ENCODE measurements at regions not wholly inside any gene's neighbourhood (a gene's known extent, or its start where the extent isn't known, plus 50 kb on each side); places are given as distances from the start of the nearest gene placed in this dataset.
"Not testable (repeated sequence)": the region's sequence is repeated elsewhere in the genome, so short reads cannot be mapped to it uniquely, and the experiment has no call there.

- DNase-seq (ENCODE audit: low read depth in 3 of 3): no peak
Measured at GRCh38 chr5:72596956-72597355, 89.7 kb upstream of the ZNF366 start.

DNA sequence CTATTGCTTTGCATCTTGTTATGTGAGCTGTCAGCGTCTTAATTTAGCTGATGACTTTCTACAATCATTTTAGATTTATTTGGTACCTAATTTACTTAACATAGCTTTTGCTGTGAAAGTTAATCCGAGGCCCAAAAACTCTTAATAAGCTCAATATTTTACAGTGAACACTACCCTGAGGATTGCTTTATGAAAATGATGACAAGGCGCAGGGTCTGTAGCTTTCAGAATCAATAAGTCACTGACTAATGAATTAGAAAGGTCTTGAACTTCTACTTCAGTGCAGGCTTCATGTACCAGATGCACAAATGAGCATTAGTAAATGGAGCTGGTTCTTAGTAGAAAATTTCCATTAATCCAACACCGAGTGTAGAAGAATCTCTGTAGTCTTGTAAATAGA is 81.4 kb upstream of the ZNF366 start:
- DNase-seq (ENCODE audit: low read depth in 3 of 3): no peak

GRCh38 chr5:72587661-72588308 is 80.6 kb upstream of the ZNF366 start:
- DNase-seq (ENCODE audit: low read depth in 3 of 3): no peak

- no peak for DNase-seq (ENCODE audit: low read depth in 3 of 3)
Measured at GRCh38 chr5:72586788-72587530, 79.7 kb upstream of the ZNF366 start.

GRCh38 chr5:72584466-72584865 is 77.3 kb upstream of the ZNF366 start:
- DNase-seq (ENCODE audit: low read depth in 3 of 3): no peak

- DNase-seq (ENCODE audit: low read depth in 3 of 3): not testable (repeated sequence)
Measured at GRCh38 chr5:72579290-72579689, 72.1 kb upstream of the ZNF366 start.

GRCh38 chr5:72572236-72572765 is 65.1 kb upstream of the ZNF366 start:
- no peak for DNase-seq (ENCODE audit: low read depth in 3 of 3)

- DNase-seq (ENCODE audit: low read depth in 3 of 3): no peak
Measured at GRCh38 chr5:72569408-72569944, 62.3 kb upstream of the ZNF366 start.

DNA sequence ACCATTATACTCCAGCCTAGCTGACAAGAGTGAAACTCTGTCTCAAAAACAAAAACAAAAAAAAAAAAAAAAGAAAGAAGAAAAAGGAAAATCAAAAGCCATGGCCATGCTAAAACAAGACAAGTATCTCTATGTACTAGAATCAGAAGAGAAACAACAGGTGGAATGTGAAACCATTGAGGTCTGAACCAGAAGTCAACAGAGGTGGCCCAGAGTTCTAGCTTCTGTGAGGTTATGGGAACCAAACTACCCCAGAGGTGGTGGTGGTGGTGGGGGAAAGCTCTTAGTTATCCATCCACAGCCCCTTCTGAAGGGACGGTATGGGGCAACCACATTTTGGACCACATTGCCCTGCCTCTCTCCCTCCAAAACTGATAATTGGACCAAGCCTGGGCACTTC is 59.5 kb upstream of the ZNF366 start:
- no peak for DNase-seq (ENCODE audit: low read depth in 3 of 3)

DNA sequence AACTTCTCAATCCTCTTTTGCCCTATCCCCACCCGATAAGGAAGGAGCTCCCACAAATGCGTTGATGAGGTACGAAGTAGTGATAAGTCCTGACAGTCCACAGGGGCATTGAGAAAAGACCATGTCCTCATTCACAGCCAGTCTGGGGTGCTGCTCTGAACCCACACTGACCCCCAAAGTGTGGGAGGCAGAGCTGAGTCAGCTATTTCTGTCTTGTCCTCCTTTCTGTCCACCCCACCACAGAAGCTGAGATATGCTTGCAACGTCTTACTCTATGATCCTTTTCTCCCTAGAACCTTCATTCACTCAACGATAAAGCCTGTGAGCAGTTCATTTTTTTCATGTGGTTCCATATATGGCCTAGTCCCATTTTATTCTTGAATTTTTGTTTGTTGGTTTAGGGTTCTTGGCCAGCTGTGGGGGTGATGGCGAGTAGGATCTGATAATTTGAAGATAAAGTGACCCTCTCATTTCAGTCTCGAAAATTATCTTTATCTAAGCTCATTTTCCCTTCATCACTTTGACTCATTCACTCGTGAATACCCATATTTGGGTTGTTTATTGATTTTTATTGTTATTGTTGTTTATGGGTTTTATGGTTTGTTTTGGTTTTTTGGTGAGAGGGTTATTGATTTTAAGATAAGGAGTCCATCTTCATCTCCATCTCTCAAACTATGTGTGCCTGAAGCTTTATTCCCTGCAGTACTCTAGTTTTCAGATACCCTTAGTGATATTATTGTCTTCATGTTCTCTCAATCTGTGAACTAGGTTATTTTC is 58.5 kb upstream of the ZNF366 start:
- DNase-seq (ENCODE audit: low read depth in 3 of 3): no peak

GRCh38 chr5:72562717-72563116 is 55.5 kb upstream of the ZNF366 start:
- no peak for DNase-seq (ENCODE audit: low read depth in 3 of 3)

DNA sequence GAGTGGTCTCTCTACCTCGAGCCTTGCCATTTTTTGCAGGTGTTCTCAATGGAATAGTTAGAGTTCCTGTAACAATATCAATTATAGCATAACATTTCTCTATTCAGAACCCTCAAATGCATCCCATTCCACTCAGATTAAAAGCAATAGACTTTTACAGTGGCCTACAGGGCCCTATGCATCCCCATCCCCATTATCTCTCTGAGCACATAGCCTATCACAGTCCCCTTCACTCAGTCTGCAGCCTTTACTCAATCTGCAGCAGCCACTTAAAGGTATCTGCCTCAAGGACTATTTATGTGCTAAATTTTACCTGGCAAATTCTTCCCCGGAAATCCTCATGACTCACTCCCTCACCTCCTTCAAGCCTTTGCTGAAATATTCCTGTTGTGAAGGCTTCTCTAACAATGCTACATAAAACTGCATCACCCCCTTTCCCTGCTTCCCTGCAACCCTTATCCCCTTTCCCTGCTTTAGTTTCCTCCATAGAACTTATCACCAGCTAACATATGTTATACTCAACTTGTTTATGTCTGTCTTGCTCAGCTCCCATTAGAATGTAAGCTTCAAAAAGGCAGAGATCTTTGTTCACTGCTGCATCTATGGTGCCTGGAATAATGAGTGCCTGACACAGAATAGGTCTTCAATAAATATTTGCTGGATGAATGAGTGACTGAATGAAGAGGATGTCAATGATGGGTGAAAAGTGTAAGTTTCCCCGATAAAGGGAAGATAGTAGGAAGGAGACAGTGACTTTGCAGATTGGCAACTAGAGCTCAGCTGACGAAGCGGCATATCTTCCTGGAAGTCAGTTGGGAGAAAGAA is 54.1 kb upstream of the ZNF366 start:
- DNase-seq (ENCODE audit: low read depth in 3 of 3): no peak

GRCh38 chr5:72559866-72560766 is 52.9 kb upstream of the ZNF366 start:
- no peak for DNase-seq (ENCODE audit: low read depth in 3 of 3)

DNA sequence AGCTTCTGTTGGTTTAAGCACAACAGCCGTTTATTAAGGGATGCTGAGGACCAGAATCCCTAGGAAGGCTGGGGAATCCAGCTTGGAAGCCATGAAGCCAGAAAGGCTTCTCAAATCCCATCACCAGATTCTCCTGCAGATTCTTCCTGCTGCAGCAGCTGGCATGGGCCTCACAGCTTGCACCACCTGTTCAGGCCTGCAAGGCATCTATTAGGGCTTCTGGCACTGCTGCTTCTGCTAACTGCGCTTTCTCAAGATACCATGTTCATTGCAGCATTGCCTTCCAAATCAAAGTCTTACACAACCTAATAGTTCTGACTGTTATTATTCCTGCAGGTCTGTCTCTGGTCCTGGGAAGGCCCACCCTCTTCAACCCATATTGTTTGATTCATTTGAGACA is 51.2 kb upstream of the ZNF366 start:
- no peak for DNase-seq (ENCODE audit: low read depth in 3 of 3)

DNA sequence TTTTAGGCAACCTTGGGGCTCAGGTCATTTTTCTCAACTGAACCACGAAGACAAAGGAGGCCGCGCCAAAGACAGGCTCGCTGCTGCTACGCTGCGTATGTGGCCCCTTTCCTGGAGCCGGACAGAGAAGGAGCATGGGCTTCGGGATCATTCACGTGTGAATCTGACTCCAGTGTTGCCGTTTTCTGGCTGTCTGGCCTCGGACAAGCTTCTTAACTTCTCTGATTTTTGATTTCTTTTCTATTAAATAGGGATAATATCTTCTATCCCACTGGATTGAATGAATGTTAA is 50.8 kb upstream of the ZNF366 start:
- DNase-seq (ENCODE audit: low read depth in 3 of 3): no peak

GRCh38 chr5:72557167-72558045 is 50.2 kb upstream of the ZNF366 start:
- no peak for DNase-seq (ENCODE audit: low read depth in 3 of 3)

Data from stimulated activated CD4-positive, alpha-beta T cell treated with anti-CD3 and anti-CD28 coated beads, TNF-alpha, amount 100 ng/mL, for 48 hours (primary cell).